Bronchial epithelial cell (primary cell): ENCODE measurements at regions not wholly inside any gene's neighbourhood (a gene's known extent, or its start where the extent isn't known, plus 50 kb on each side); places are given as distances from the start of the nearest gene placed in this dataset.
A peak's percentile ranks its signal among the peaks of the same experiment; 100 is the strongest.

ENCODE experiments used
- DNase-seq: peaks from one replicate; pipeline ENCODE4 v3.0.0-alpha.2; 2010; ENCODE audit warnings: low read depth
- FAIRE-seq: peaks from 2 replicates; lab custom pipeline; 2011; peaks lifted over from hg19 to GRCh38; lab: Jason Lieb, UNC
- H3K27me3 ChIP-seq: 2 replicates; pipeline ENCODE4 v1.5.1; 2011; ENCODE audit warnings: low read length; ENCODE audit not compliant: control insufficient read depth, insufficient read depth
- H3K36me3 ChIP-seq: 2 replicates; pipeline ENCODE4 v1.5.1; 2011; ENCODE audit warnings: low read length; ENCODE audit not compliant: control insufficient read depth, insufficient read depth
- H3K4me3 ChIP-seq: 2 replicates; pipeline ENCODE4 v1.5.1; 2011; ENCODE audit warnings: mild to moderate bottlenecking, low read depth, low read length, control low read depth
- CTCF ChIP-seq: IDR thresholded peaks from 2 replicates; pipeline ENCODE4 v1.5.1; 2011; ENCODE audit warnings: mild to moderate bottlenecking, moderate library complexity, low read length, control low read depth, inconsistent platforms; ENCODE audit not compliant: insufficient read depth, severe bottlenecking

GRCh38 chr2:59874971-59875755, 678.3 kb downstream of the BCL11A start:
- DNase-seq (no peak), FAIRE-seq (peak; percentile 70)
- no peak overlapping the region for H3K4me3 ChIP-seq
- H3K27me3 ChIP-seq: no peaks in the 10 kb centered on the region
- TF ChIP-seq CTCF: no peak
- H3K36me3 ChIP-seq: no peaks in the 10 kb centered on the region

DNA sequence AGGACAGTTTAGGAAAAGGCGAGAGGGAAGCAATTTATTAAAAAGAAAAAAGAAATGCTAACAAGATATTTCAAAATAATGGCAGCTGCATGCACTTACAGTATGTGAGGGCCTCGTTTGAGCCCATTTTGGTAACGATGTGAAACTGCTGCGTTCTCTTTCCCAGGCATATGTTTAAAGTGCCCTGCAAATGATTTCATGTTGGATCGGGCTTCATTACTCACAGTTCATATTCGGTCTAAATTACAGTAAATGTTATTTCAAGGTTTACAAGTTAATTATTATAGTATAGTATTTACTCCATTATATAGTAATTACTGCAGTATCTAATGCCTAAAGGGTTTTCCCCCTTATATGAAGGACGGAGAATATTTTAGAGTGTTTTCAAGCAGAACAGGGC, 679.1 kb downstream of the BCL11A start:
- Histone ChIP-seq H3K36me3 (no peaks in the 10 kb centered on the region), H3K27me3 (no peaks in the 10 kb centered on the region), H3K4me3 (no peak overlapping the region)
- no peak for TF ChIP-seq CTCF
- no peak for FAIRE-seq
- no peak for DNase-seq

- Histone ChIP-seq H3K36me3 (no peaks in the 10 kb centered on the region), H3K27me3 (no peaks in the 10 kb centered on the region), H3K4me3 (no peak overlapping the region)
- DNase-seq (no peak), FAIRE-seq (no peak)
- TF ChIP-seq CTCF: no peak
Observed at GRCh38 chr2:59871830-59872229, 681.6 kb downstream of the BCL11A start.

- Histone ChIP-seq H3K4me3 (no peak overlapping the region), H3K36me3 (no peaks in the 10 kb centered on the region), H3K27me3 (no peaks in the 10 kb centered on the region)
- DNase-seq: no peak
- no peak for TF ChIP-seq CTCF
- no peak for FAIRE-seq
Observed at GRCh38 chr2:59868981-59869380, 684.5 kb downstream of the BCL11A start.

DNA sequence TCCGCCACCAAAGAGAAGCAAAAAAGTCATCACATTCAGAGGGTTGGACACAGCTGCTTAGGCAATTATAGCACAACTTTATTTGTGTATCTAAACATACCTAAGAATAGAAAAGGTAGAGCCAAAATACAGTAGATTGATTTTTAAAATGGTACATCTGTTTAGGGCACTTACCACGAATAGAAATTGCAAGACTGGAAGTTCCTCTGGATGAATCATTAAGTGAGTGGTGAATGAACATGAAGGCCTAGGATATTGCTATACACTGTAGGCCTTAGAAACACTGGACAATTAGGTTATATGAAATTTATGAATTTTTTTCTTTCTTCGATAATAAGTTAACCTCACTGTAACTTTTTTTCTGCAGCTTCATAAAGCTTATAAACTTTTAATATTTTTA, 687.0 kb downstream of the BCL11A start:
- H3K36me3 ChIP-seq: no peaks in the 10 kb centered on the region
- DNase-seq (peak; percentile 22), FAIRE-seq (no peak)
- H3K4me3 ChIP-seq: no peak overlapping the region
- no peak for TF ChIP-seq CTCF
- H3K27me3 ChIP-seq: no peaks in the 10 kb centered on the region

GRCh38 chr2:59858540-59858939, 694.9 kb downstream of the BCL11A start:
- DNase-seq: no peak
- H3K27me3 ChIP-seq: no peaks in the 10 kb centered on the region
- no peak overlapping the region for H3K4me3 ChIP-seq
- FAIRE-seq: no peak
- no peaks in the 10 kb centered on the region for H3K36me3 ChIP-seq
- TF ChIP-seq CTCF: no peak
